ENCODE measurements at regions not wholly inside any gene's neighbourhood (a gene's known extent, or its start where the extent isn't known, plus 50 kb on each side); places are given as distances from the start of the nearest gene placed in this dataset.

DNA sequence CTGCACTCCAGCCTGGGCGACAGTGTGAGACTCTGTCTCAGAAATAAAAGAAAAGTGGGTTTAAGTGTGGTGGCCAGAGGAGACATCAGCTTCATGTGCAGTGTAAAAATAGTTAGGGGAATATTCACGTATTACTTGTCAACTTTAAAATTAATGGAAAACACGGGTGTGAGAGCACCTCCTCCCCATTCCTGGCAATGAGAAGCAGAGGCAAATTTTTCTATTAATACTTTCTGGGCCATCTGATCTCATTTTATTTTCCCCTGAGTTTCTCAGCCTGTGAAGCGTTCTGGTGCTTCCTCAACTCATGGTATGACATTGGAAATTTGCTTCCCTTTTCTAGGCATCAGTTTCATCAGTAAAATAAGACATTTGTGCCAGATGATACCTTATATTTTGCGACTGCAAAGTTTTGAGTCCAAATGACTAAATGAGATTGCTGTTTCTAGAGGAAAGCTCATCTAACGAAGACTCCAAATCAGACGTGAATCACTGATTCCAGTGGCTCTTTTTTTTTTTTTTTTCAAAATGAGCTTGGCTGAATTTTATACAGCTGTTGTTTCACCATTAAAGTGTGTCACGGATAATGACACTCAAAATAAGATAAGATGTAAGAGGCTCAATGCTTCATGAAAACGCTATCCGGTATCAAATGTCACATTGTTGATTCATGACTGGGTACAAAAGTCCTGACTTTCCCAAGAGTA is 104.6 kb downstream of the MSX2 start:
- TF ChIP-seq POLR2AphosphoS5 (IDR thresholded peaks at IDR 0.05; ENCODE audit: insufficient read depth in 1 of 2, low read depth in 1 of 2), result no peak
- TF ChIP-seq, protein P1, sequence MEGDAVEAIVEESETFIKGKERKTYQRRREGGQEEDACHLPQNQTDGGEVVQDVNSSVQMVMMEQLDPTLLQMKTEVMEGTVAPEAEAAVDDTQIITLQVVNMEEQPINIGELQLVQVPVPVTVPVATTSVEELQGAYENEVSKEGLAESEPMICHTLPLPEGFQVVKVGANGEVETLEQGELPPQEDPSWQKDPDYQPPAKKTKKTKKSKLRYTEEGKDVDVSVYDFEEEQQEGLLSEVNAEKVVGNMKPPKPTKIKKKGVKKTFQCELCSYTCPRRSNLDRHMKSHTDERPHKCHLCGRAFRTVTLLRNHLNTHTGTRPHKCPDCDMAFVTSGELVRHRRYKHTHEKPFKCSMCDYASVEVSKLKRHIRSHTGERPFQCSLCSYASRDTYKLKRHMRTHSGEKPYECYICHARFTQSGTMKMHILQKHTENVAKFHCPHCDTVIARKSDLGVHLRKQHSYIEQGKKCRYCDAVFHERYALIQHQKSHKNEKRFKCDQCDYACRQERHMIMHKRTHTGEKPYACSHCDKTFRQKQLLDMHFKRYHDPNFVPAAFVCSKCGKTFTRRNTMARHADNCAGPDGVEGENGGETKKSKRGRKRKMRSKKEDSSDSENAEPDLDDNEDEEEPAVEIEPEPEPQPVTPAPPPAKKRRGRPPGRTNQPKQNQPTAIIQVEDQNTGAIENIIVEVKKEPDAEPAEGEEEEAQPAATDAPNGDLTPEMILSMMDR (IDR thresholded peaks at IDR 0.05), result no peak
